ENCODE measurements at regions not wholly inside any gene's neighbourhood (a gene's known extent, or its start where the extent isn't known, plus 50 kb on each side); places are given as distances from the start of the nearest gene placed in this dataset.

GRCh38 chr6:66321017-66321416 is 614.0 kb upstream of the EYS start:
- BruUV-seq (replicated peaks): no TSS peak
- in situ Hi-C loops (cut with MboI): no loop called here
- Histone ChIP-seq H3K79me2 (ENCODE audit: control insufficient read depth, insufficient read depth, low read length) (no peaks in the 10 kb centered on the region), H4K20me1 (replicated peaks; ENCODE audit: control insufficient read depth, insufficient read depth, low read length) (no peaks in the 10 kb centered on the region), H3K36me3 (ENCODE audit: control insufficient read depth, insufficient read depth, low read length) (no peaks in the 10 kb centered on the region), H3K9me1 (ENCODE audit: control insufficient read depth, insufficient read depth, low read length) (no peaks in the 10 kb centered on the region), H3K9me3 (replicated peaks; ENCODE audit: control insufficient read depth, insufficient read depth, low read depth, low read length) (no peaks in the 10 kb centered on the region), H3K9ac (ENCODE audit: insufficient read depth in 1 of 2, low read depth in 2 of 2, low read length in 2 of 2) (no peak overlapping the region), H3K27me3 (ENCODE audit: control insufficient read depth in 2 of 2, insufficient read depth in 2 of 2, low read length in 2 of 2) (no peaks in the 10 kb centered on the region), H3K4me2 (ENCODE audit: insufficient read depth, low read length) (no peak overlapping the region), H2AFZ (ENCODE audit: low read depth, low read length) (no peak overlapping the region), H3K4me3 (no peak overlapping the region), H3K27ac (ENCODE audit: extremely low read depth, low read depth, low read length) (no peak overlapping the region), H3K4me1 (replicated peaks in 1 of 2; ENCODE audit: control insufficient read depth in 2 of 2, insufficient read depth in 2 of 2, low read length in 2 of 2) (no peaks in the 10 kb centered on the region)
- intact Hi-C loops (cut with micrococcal nuclease): no loop called here
- ChIA-PET POLR2A (interaction anchor here (0.6 kb wide), 1 partner anchor 157 kb away, joined by 3 read pairs; no protein-coding TSS in a partner anchor), CTCF (ENCODE audit: low intra/inter-chr PET ratio) (no interaction called here)
- 1% methylated on average over 5 of the region's 6 CpGs for WGBS (ENCODE audit: insufficient coverage, low coverage, missing lambda C conversion rate)
- ATAC-seq (no peak), DNase-seq (ENCODE audit: extremely low read depth in 1 of 4, low spot score in 3 of 4) (no peak), FAIRE-seq (no peak)
- TF ChIP-seq EHMT2 (IDR thresholded peaks at IDR 0.05): no peak
- no peak for TF ChIP-seq COPS2 (conservative IDR thresholded peaks at IDR 0.05)
- no peak for TF ChIP-seq HNRNPLL (IDR thresholded peaks at IDR 0.05; ENCODE audit: low read depth, low read length, poor library complexity, severe bottlenecking)
- no peak for TF ChIP-seq KLF1 (tag; IDR thresholded peaks at IDR 0.05)
- TF ChIP-seq KDM4B (IDR thresholded peaks at IDR 0.05; ENCODE audit: borderline replicate concordance in 2 of 2, low read depth in 1 of 2): no peak
- TF ChIP-seq ZNF507 (tag; conservative IDR thresholded peaks at IDR 0.05): no peak
- TF ChIP-seq ZSCAN29 (IDR thresholded peaks at IDR 0.05): no peak
- no peak for TF ChIP-seq SLC30A9 (CRISPR knock-in tag; IDR thresholded peaks at IDR 0.05)
- TF ChIP-seq ZEB2 (IDR thresholded peaks at IDR 0.05): no peak
- no peak for TF ChIP-seq PKNOX1 (IDR thresholded peaks at IDR 0.05)
- TF ChIP-seq CBFB (CRISPR knock-in tag; IDR thresholded peaks at IDR 0.05): no peak
- TF ChIP-seq SRSF7 (optimal IDR thresholded peaks at IDR 0.05; ENCODE audit: low read depth, low read length): no peak
- TF ChIP-seq ZNF24 (IDR thresholded peaks at IDR 0.05): no peak
- no peak for TF ChIP-seq EP300 (IDR thresholded peaks at IDR 0.05; ENCODE audit: low read length)
- no peak for TF ChIP-seq MIER1 (IDR thresholded peaks at IDR 0.05; ENCODE audit: low read depth)
- no peak for TF ChIP-seq ZNF124 (CRISPR knock-in tag; IDR thresholded peaks at IDR 0.05)
- TF ChIP-seq POU5F1 (IDR thresholded peaks at IDR 0.05; ENCODE audit: borderline replicate concordance, low read depth, low read length, partially characterized antibody): no peak
- no peak for TF ChIP-seq SRF (CRISPR knock-in tag; IDR thresholded peaks at IDR 0.05)

All from K562 (cell line).